HUES48 (cell line): ENCODE measurements at regions not wholly inside any gene's neighbourhood (a gene's known extent, or its start where the extent isn't known, plus 50 kb on each side); places are given as distances from the start of the nearest gene placed in this dataset.

Experiments
- H3K27ac ChIP-seq: one replicate; pipeline ENCODE4 v1.7.0; 2013; ENCODE audit warnings: low read depth, low read length, inconsistent platforms
- H3K27me3 ChIP-seq: 2 replicates; pipeline ENCODE4 v1.6.1; 2013; ENCODE audit warnings: mild to moderate bottlenecking, low read length; ENCODE audit not compliant: control insufficient read depth, insufficient read depth
- H3K36me3 ChIP-seq: 2 replicates; pipeline ENCODE4 v1.6.1; 2013; ENCODE audit warnings: low read length; ENCODE audit not compliant: control insufficient read depth, insufficient read depth
- H3K4me1 ChIP-seq: 2 replicates; pipeline ENCODE4 v1.6.1; 2013; ENCODE audit warnings: mild to moderate bottlenecking, low read length; ENCODE audit not compliant: control insufficient read depth, insufficient read depth
- H3K4me3 ChIP-seq: 2 replicates; pipeline ENCODE4 v1.5.1; 2013; ENCODE audit warnings: mild to moderate bottlenecking, low read depth, low read length
- H3K9ac ChIP-seq: 2 replicates; pipeline ENCODE4 v1.6.1; 2013; ENCODE audit warnings: mild to moderate bottlenecking, low read depth, low read length, moderate library complexity
- H3K9me3 ChIP-seq: 2 replicates; pipeline ENCODE4 v1.6.1; 2013; ENCODE audit warnings: low read length; ENCODE audit not compliant: control insufficient read depth, insufficient read depth

DNA sequence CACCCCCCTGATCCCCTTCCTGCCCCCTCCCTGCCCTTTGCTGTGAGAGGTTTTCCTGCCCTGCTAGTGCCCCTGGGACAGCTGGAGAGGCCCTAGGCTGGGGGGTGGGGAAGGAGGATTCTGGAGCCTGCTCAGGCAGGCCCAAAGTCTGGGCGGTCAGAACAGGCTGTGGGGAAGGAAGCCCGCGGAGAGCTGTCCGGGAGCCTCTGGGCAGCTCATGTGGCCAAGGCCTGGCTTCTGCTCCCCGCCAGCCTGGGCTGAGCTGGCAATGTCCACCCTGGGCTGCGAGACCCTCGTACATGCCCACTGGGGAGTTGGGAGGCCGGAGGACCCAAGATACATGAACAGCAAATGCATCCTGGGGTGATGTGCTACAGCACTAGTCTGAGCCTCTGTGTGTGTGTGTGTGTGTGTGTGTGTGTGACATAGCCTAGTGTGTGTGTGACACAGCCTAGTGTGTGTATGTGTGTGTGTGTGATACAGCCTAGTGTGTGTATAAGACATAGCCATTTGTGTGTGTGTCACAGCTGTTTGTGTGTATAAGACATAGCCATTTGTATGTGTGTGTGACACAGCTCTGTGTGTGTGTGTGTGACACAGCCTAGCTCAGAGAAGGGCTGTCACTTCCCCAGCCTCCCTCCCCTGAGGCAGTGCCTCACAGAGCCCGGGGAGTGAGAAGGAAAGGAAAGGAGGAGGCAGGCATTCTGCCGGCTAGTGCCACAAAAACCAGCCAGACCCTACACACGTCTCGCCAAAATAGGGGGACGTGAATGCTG, 201.4 kb upstream of the CIBAR2 start:
- Histone ChIP-seq H3K36me3 (no peaks in the 10 kb centered on the region), H3K9ac (no peak overlapping the region), H3K4me3 (no peak overlapping the region), H3K9me3 (no peaks in the 10 kb centered on the region), H3K4me1 (peaks cover 26% of the 10 kb centered on the region), H3K27ac (no peak overlapping the region), H3K27me3 (no peaks in the 10 kb centered on the region)

- Histone ChIP-seq H3K4me3 (no peak overlapping the region), H3K36me3 (no peaks in the 10 kb centered on the region), H3K27me3 (no peaks in the 10 kb centered on the region), H3K9me3 (no peaks in the 10 kb centered on the region), H3K27ac (no peak overlapping the region), H3K9ac (no peak overlapping the region), H3K4me1 (peaks cover 25% of the 10 kb centered on the region)
These were observed 202.3 kb upstream of the CIBAR2 start for GRCh38 chr16:85314512-85314971.

GRCh38 chr16:85315866-85316265, 203.6 kb upstream of the CIBAR2 start:
- Histone ChIP-seq H3K4me1 (peaks cover 18% of the 10 kb centered on the region), H3K9me3 (no peaks in the 10 kb centered on the region), H3K9ac (no peak overlapping the region), H3K36me3 (no peaks in the 10 kb centered on the region), H3K27ac (no peak overlapping the region), H3K4me3 (no peak overlapping the region), H3K27me3 (no peaks in the 10 kb centered on the region)

DNA sequence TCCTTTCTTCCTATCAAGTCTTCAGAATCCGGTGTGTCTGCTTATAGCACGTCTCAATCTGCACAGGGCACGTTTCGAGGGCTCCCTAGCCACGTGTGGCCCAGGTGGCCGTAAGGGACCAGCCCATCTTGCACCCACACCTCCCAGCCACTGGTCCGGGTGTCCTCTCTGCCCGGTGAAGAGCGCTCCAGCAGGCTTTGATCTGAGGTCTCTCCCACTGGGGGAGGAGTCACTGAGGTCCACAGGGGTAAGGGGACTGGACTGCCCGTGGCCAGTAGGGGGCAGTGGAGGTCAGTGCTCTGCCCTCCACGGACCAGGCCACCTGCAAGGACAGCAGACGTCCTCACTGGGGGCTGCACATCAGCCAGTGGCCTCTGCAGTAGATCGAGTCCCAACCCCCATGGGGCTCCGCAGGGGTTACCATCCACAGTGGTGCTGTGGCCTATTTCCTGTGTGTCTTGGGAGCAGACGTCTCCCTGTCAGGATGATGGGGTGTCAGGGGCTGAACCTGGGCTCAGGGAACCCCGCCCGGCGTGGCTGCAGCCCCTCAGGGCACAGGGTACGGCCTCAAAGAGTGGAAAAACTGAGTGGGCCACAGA, 204.1 kb upstream of the CIBAR2 start:
- Histone ChIP-seq H3K27me3 (no peaks in the 10 kb centered on the region), H3K9me3 (no peaks in the 10 kb centered on the region), H3K36me3 (no peaks in the 10 kb centered on the region), H3K27ac (no peak overlapping the region), H3K4me3 (no peak overlapping the region), H3K9ac (no peak overlapping the region), H3K4me1 (peaks cover 16% of the 10 kb centered on the region)

DNA sequence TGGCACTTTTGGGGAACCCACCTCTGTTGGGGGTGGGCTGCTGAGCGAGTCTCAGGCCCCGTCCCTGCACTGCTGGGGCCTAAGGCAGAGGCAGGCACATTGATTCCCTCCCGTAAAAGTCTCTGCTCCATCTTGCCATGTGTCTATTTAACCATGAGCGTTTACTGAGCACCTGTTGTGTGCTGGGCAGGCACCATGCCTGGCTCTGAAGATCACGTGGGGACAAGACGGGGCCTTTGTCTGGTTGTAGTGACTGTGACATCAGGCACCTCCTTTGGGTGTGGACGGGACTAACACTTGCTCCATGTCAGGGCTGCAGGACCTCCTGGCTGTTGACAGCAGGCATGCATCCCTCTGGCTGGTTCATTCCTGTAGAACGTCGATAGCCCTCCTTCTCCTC, 204.7 kb upstream of the CIBAR2 start:
- H3K36me3 ChIP-seq: no peaks in the 10 kb centered on the region
- no peak overlapping the region for H3K9ac ChIP-seq
- H3K4me1 ChIP-seq: peaks cover 16% of the 10 kb centered on the region
- H3K9me3 ChIP-seq: no peaks in the 10 kb centered on the region
- no peaks in the 10 kb centered on the region for H3K27me3 ChIP-seq
- no peak overlapping the region for H3K27ac ChIP-seq
- H3K4me3 ChIP-seq: no peak overlapping the region

- no peaks in the 10 kb centered on the region for H3K36me3 ChIP-seq
- H3K27ac ChIP-seq: no peak overlapping the region
- H3K4me1 ChIP-seq: peaks cover 9% of the 10 kb centered on the region
- no peaks in the 10 kb centered on the region for H3K9me3 ChIP-seq
- H3K4me3 ChIP-seq: no peak overlapping the region
- no peaks in the 10 kb centered on the region for H3K27me3 ChIP-seq
- no peak overlapping the region for H3K9ac ChIP-seq
These were observed 205.4 kb upstream of the CIBAR2 start for GRCh38 chr16:85317704-85318103.

GRCh38 chr16:85319208-85319983, 207.1 kb upstream of the CIBAR2 start:
- no peaks in the 10 kb centered on the region; the same call in 1 of the 2 replicates for H3K4me1 ChIP-seq
- no peak overlapping the region for H3K27ac ChIP-seq
- H3K9ac ChIP-seq: no peak overlapping the region

DNA sequence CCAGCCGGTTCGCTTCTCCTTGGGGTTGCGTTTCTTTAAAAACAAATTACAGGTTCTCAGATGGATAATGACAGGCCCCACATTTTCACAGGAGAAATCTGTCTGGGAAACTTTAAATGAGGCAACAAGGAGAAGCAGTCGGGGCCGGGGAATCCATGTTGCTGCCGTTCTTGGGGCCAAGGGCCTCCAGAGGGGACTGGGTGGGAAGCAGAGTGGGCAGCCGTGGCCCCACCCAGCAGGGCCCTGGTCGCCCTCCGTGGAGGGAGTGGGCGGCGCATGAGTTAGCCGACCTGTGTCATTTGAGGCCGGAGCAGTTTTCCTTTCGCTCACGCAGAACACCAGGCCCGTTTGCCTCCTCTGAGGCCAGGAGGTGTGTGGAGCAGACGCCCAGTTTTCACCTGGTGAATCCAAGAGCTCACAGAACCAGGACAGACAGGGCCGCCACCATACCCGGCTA, 207.7 kb upstream of the CIBAR2 start:
- no peak overlapping the region for H3K9ac ChIP-seq
- H3K9me3 ChIP-seq: no peaks in the 10 kb centered on the region
- no peak overlapping the region for H3K27ac ChIP-seq
- no peaks in the 10 kb centered on the region for H3K27me3 ChIP-seq
- no peaks in the 10 kb centered on the region for H3K36me3 ChIP-seq
- H3K4me1 ChIP-seq: no peaks in the 10 kb centered on the region; the same call in 1 of the 2 replicates
- H3K4me3 ChIP-seq: no peak overlapping the region

More at GRCh38 chr16:85319208-85319983, 207.1 kb upstream of the CIBAR2 start:
- Histone ChIP-seq H3K27me3 (no peaks in the 10 kb centered on the region), H3K4me3 (no peak overlapping the region), H3K36me3 (no peaks in the 10 kb centered on the region), H3K9me3 (no peaks in the 10 kb centered on the region)

GRCh38 chr16:85320677-85321385, 208.6 kb upstream of the CIBAR2 start:
- H3K9me3 ChIP-seq: no peaks in the 10 kb centered on the region
- no peak overlapping the region for H3K9ac ChIP-seq
- no peak overlapping the region for H3K27ac ChIP-seq
- H3K4me1 ChIP-seq: no peaks in the 10 kb centered on the region; the same call in 1 of the 2 replicates
- no peaks in the 10 kb centered on the region for H3K36me3 ChIP-seq
- no peaks in the 10 kb centered on the region for H3K27me3 ChIP-seq
- H3K4me3 ChIP-seq: no peak overlapping the region

- Histone ChIP-seq H3K4me3 (no peak overlapping the region), H3K27me3 (no peaks in the 10 kb centered on the region), H3K36me3 (no peaks in the 10 kb centered on the region), H3K4me1 (peaks cover 6% of the 10 kb centered on the region), H3K27ac (no peak overlapping the region), H3K9me3 (no peaks in the 10 kb centered on the region), H3K9ac (no peak overlapping the region)
These were observed 209.4 kb upstream of the CIBAR2 start for GRCh38 chr16:85321509-85322271.
